HS-27A (cell line): ENCODE measurements at regions not wholly inside any gene's neighbourhood (a gene's known extent, or its start where the extent isn't known, plus 50 kb on each side); places are given as distances from the start of the nearest gene placed in this dataset.

Experiments
- DNase-seq: peaks from one replicate; pipeline ENCODE4 v3.0.0-alpha.2; 2012; ENCODE audit warnings: low read depth, missing footprints

GRCh38 chr18:44508474-44508873, 172.2 kb upstream of the SETBP1 start:
- no peak for DNase-seq

GRCh38 chr18:44509048-44509447, 171.6 kb upstream of the SETBP1 start:
- no peak for DNase-seq

GRCh38 chr18:44510390-44510789, 170.3 kb upstream of the SETBP1 start:
- no peak for DNase-seq

GRCh38 chr18:44513233-44513632, 167.5 kb upstream of the SETBP1 start:
- DNase-seq: no peak

GRCh38 chr18:44514106-44514505, 166.6 kb upstream of the SETBP1 start:
- DNase-seq: no peak

GRCh38 chr18:44514766-44515165, 165.9 kb upstream of the SETBP1 start:
- no peak for DNase-seq

GRCh38 chr18:44516450-44516849, 164.2 kb upstream of the SETBP1 start:
- no peak for DNase-seq

GRCh38 chr18:44517136-44517535, 163.6 kb upstream of the SETBP1 start:
- no peak for DNase-seq

GRCh38 chr18:44518091-44518615, 162.5 kb upstream of the SETBP1 start:
- DNase-seq: no peak

- no peak for DNase-seq
These were observed 162.0 kb upstream of the SETBP1 start for GRCh38 chr18:44518666-44519065.

GRCh38 chr18:44520981-44521667, 159.6 kb upstream of the SETBP1 start:
- no peak for DNase-seq

- no peak for DNase-seq
These were observed 159.0 kb upstream of the SETBP1 start for GRCh38 chr18:44521668-44522022.

- no peak for DNase-seq
These were observed 153.8 kb upstream of the SETBP1 start for GRCh38 chr18:44526705-44527415.

- no peak for DNase-seq
These were observed 147.6 kb upstream of the SETBP1 start for GRCh38 chr18:44533071-44533470.

GRCh38 chr18:44536046-44536445, 144.6 kb upstream of the SETBP1 start:
- DNase-seq: no peak

- DNase-seq: no peak
These were observed 144.1 kb upstream of the SETBP1 start for GRCh38 chr18:44536619-44537018.

- DNase-seq: peak; percentile 78
These were observed 143.2 kb upstream of the SETBP1 start for GRCh38 chr18:44537526-44537925.

- DNase-seq: no peak
These were observed 140.8 kb upstream of the SETBP1 start for GRCh38 chr18:44539926-44540325.

- no peak for DNase-seq
These were observed 139.5 kb upstream of the SETBP1 start for GRCh38 chr18:44541159-44541558.

GRCh38 chr18:44541781-44542180, 138.9 kb upstream of the SETBP1 start:
- no peak for DNase-seq

- no peak for DNase-seq
These were observed 137.3 kb upstream of the SETBP1 start for GRCh38 chr18:44543387-44543786.

- no peak for DNase-seq
These were observed 135.2 kb upstream of the SETBP1 start for GRCh38 chr18:44545359-44545985.

- no peak for DNase-seq
These were observed 133.7 kb upstream of the SETBP1 start for GRCh38 chr18:44546954-44547353.
